ENCODE measurements at regions not wholly inside any gene's neighbourhood (a gene's known extent, or its start where the extent isn't known, plus 50 kb on each side); places are given as distances from the start of the nearest gene placed in this dataset.

- TF ChIP-seq ETS1 (IDR thresholded peaks at IDR 0.05) (no peak), EZH2phosphoT487 (IDR thresholded peaks at IDR 0.05; ENCODE audit: unreplicated experiment) (no peak)
Observed at GRCh38 chr17:51559778-51560177, 299.4 kb downstream of the UTP18 start (continued).

GRCh38 chr17:51560398-51560797 lies 300.1 kb downstream of the UTP18 start:
- Histone ChIP-seq H4K20me1 (replicated peaks; ENCODE audit: insufficient read depth) (no peaks in the 10 kb centered on the region), H3K27ac (ENCODE audit: low read depth) (no peak overlapping the region), H2AFZ (no peak overlapping the region), H3F3A (replicated peaks; ENCODE audit: low read depth) (no peaks in the 10 kb centered on the region), H3K9me2 (ENCODE audit: insufficient read depth) (no peaks in the 10 kb centered on the region), H3K4me1 (ENCODE audit: insufficient read depth) (no peaks in the 10 kb centered on the region), H3K4me2 (no peak overlapping the region), H3K4me3 (no peak overlapping the region), H3K79me2 (replicated peaks; ENCODE audit: insufficient read depth) (no peaks in the 10 kb centered on the region), H3K36me3 (ENCODE audit: insufficient read depth) (no peaks in the 10 kb centered on the region), H3K27me3 (ENCODE audit: insufficient read depth) (no peaks in the 10 kb centered on the region)
- Mint-ChIP-seq H3K27me3 (ENCODE audit: insufficient read depth, low read depth, poor library complexity) (no peaks in the 10 kb centered on the region), H3K4me3 (no peak overlapping the region), H3K36me3 (ENCODE audit: low read depth) (no peaks in the 10 kb centered on the region), H3K4me1 (no peaks in the 10 kb centered on the region), H3K9me3 (no peaks in the 10 kb centered on the region), H3K27ac (no peak overlapping the region)
- ATAC-seq: no peak
- DNase-seq (ENCODE audit: low spot score): no peak
- TF ChIP-seq CTCF (conservative IDR thresholded peaks at IDR 0.05; ENCODE audit: low read depth in 2 of 2): no peak
- TF ChIP-seq NANOG (IDR thresholded peaks at IDR 0.05; ENCODE audit: borderline replicate concordance): no peak
- no peak for TF ChIP-seq ZNF331 (CRISPR knock-in tag; IDR thresholded peaks at IDR 0.05; ENCODE audit: low read depth)
- TF ChIP-seq JUNB (IDR thresholded peaks at IDR 0.05; ENCODE audit: unreplicated experiment): no peak
- no peak for TF ChIP-seq ZNF462 (CRISPR knock-in tag; IDR thresholded peaks at IDR 0.05)
- no peak for TF ChIP-seq EZH2 (IDR thresholded peaks at IDR 0.05; ENCODE audit: low read depth, unreplicated experiment)
- no peak for TF ChIP-seq POLR2AphosphoS5 (IDR thresholded peaks at IDR 0.05; ENCODE audit: low read depth)
- TF ChIP-seq EZH2phosphoT487 (IDR thresholded peaks at IDR 0.05; ENCODE audit: unreplicated experiment): no peak
- no peak for TF ChIP-seq ETS1 (IDR thresholded peaks at IDR 0.05)
- TF ChIP-seq ZNF114 (CRISPR knock-in tag; IDR thresholded peaks at IDR 0.05): no peak
- no peak for TF ChIP-seq CREB1 (CRISPR knock-in tag; IDR thresholded peaks at IDR 0.05; ENCODE audit: low read depth)
